GM18870 (cell line): ENCODE measurements at regions not wholly inside any gene's neighbourhood (a gene's known extent, or its start where the extent isn't known, plus 50 kb on each side); places are given as distances from the start of the nearest gene placed in this dataset.

ENCODE experiments used
- ATAC-seq: cut with Tn5 transposase; IDR thresholded peaks from one replicate; pipeline ENCODE4 v1.9.1; 2021; ENCODE audit warnings: moderate library complexity; ENCODE audit not compliant: unreplicated experiment

DNA sequence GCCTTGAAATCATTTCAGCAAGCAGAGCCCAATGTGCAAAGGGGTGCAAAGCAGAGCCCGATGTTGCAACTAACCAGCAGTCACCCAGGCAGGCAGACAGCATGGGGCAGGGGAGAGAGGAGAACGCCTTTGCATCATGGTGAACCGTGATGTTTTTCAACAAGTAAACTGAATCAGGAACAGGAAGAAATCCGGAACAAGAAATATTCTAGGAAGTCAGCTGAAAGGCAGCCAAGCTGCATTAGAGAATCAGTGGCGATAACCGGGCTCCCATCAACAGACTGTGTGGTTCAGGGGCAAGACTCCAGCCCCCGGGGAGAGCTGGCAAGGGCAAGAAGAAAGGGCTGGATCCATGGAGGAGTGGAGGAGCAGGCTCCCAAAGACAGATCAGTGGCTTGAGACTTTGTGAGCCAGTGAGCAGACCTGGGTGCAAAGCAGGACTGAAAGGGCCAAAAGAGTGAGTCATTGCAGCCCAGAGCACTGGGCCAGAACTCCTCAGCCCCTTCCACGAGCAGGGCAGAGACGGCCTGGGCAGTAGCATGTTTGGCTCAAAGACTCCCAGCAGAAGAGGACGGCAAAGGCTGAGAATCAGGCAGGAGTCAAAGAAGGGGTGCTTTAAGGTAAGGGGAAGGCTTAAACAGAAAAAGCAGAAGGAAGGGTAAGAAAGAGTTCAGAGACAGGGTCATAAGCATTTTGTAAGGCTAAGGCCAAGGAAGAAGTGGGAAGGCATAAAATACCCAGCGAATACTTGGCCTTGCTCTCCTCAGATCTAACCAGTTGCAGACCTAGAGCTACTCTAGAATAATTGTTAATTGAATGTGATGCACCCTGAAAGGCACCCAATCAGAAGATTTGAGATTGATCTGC is 155.0 kb downstream of the SETD4 start:
- ATAC-seq, result no peak

DNA sequence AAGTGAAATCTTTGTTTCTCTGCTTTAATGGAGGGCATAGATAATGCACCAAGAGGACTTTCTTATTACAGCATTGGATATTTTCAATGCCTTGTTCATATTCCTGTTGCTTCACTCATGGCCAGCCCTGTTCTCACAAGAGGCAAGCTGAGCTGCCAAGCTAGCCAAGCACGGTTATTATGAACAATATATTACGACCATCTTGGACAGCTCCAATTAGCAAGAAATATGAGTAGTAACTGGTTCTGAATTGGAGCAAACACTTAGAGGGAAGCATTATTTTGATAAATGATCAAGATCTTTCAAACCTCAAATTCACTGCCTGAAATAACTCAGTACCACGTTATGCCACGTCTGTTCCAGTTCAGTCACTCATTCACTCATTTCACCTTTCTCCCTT is 159.8 kb downstream of the SETD4 start:
- ATAC-seq, result no peak

DNA sequence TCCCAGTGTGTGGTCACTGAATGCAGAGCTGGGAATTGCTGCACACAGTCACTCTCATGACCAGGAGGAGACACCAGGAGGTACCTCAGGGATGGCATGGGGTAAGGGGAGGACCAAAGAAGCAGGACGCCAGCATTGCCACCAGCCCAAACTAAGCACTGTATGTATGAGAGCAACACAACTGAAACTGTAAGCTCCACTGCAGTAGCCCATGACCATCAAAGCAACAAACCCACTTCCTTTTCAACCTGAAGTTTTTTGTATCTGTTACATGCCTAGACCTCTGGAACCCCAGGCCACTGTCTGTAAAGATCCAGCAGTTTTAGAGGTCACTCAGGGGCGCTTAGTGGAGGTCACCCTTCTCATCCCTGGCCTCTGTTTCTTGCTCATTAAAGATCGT is 164.3 kb downstream of the SETD4 start:
- no peak for ATAC-seq

DNA sequence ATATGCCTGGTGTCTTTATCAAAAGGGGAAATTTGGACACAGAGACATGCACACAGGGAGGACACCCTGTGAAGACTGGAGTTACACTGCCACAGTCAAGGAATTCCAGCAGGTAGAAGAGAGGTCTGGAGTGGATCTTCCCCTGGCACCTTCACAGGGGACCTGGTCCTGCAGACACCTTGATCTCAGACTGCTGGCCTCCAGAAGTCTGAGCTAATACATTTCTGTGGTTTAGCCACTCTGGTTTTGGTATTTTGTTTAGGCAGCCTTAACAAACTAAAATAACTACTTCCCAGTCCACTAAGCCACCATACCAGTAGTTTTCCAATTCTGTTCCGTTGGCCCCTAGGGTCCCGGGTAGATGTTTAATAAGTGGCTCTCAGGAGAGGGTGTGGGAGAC is 164.7 kb downstream of the SETD4 start:
- ATAC-seq, result no peak

DNA sequence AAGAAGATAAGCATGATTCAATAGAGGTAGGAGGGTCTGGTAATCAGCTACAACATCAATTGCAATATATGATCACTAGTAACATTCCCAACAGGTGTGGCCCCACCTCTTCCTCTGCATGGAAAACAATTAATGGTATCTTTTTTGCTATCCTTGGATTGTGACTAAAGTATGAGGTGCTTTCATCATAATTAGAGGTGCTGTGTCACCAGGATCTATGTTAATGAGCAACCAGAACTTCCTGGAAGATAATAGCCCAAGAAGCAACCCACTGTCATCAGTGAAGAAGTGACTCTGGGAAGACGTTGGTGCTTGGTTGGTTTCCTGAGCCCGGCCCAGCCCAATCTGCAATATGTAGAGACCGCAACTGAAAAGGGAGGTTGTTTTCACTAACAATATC is 167.2 kb downstream of the SETD4 start:
- ATAC-seq, result no peak

DNA sequence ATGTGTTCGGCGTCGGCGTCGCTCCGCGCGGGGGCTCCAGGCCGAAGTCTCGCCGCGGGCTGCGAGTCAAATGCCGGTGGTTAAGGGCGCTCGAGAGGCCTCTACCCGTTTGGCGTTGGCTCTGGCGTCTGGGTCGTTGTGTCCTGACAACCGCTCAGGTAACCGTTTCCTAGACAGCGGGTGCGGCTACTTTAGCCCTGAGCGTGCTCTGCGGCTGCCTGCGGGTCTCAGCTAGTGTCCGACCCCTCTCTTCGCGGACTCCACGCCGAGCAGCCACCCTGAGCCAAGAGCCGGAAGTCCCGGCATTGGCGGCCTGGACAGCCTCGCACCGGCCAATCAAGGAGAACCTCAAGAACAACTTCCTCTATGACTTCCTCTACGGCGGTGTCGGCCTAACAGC is 173.4 kb downstream of the SETD4 start:
- ATAC-seq, result no peak

DNA sequence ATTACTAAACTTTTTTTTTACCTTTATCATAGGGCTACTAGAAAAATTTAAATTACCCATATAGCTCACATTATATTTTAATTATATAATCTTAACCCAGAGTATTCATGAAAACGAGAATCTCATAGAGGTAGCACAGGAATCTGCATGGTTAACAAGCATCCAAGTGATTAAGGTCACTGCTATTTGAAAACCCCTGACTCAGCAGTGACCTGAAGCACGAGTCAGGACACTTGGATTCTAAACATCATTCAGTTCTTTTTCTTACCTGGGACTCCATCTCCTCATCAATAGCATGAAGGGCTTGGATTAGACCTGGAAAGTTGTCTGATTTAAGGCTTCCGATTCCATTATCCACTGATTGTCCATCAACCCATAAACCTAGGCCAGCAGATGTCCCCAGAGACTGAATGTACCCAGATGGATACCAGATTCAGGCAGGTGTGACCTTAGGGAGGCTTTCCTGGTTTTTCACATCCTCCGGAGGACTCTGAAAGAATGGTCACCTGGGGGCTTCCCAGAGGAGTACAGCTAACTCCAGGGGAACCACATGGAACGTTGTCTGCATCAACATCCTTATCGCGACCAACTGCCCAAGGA is 174.3 kb downstream of the SETD4 start:
- no peak for ATAC-seq

DNA sequence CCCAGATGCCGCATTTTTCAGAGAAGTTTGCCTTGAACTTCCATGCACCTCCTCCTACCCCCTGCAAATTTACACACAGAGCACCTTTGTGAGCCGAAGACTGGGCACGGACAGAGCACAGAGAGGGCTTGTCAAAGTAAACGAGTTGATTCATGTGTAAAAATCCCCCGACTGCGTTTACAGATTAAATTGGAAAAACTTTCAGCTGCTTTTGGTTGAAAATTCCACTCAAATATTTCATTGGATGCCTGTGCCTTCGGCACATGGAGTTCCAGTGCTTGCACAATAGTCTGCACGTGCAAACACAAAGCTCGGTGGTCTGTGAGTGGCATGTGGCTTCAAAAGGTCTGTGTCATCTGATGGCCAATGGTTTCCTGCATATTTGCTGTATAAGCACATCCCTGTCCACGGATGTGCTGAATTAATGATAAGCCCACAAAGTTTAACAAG is 177.5 kb downstream of the SETD4 start:
- ATAC-seq, result no peak

DNA sequence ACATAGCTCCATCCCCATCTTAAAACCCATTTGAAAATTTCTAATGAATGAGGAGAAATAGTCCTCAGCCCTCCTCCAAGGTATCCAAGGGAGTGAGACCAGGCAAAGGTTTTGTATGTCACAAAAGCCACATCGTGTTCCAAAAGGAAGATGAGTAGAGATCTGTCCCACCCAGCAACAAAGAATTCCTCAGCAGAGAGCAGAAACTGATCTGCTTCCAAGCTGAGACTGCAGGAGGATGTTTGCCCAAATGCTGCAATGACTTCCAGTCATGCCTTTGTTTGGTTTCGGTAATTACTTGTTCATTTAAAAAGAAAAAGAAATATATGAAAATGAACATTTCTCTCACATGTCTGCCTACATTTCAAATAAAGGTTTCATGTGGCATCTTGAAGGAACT is 186.9 kb downstream of the SETD4 start:
- ATAC-seq, result no peak

DNA sequence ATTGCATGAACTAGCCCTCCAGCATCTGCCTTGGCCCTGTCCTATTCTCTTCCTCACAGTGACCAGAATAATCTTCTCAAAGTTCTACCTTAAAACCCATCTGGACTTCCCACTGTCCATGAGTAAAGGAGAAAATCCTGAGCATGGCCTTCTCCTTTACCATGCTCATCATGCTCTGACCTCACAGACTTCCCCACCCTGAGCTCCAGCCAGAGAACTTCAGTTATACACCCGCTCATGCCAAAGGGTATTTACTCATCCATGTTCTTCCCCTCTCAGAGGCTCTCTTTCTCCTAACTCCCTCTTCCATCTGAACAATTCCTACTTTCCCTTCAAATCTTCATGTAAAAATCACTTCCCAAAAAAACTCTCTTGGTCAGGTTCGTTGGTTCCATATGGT is 188.4 kb downstream of the SETD4 start:
- ATAC-seq, result no peak

DNA sequence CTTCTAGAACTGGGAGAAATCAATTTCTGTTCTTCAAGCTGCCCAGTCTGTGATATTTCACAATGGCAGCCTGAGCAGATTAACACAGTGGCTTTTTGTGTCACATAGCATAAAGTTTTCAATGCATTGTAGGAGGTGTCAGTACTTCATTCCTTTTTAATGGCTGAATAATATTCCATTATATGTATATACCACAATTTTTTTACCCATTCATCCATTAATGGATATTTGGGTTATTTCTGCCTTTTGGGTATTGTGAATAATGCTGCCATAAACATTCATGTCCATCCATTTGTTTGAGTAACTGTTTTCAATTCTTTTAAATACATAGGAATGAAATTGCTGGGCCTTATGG is 191.5 kb downstream of the SETD4 start:
- no peak for ATAC-seq

DNA sequence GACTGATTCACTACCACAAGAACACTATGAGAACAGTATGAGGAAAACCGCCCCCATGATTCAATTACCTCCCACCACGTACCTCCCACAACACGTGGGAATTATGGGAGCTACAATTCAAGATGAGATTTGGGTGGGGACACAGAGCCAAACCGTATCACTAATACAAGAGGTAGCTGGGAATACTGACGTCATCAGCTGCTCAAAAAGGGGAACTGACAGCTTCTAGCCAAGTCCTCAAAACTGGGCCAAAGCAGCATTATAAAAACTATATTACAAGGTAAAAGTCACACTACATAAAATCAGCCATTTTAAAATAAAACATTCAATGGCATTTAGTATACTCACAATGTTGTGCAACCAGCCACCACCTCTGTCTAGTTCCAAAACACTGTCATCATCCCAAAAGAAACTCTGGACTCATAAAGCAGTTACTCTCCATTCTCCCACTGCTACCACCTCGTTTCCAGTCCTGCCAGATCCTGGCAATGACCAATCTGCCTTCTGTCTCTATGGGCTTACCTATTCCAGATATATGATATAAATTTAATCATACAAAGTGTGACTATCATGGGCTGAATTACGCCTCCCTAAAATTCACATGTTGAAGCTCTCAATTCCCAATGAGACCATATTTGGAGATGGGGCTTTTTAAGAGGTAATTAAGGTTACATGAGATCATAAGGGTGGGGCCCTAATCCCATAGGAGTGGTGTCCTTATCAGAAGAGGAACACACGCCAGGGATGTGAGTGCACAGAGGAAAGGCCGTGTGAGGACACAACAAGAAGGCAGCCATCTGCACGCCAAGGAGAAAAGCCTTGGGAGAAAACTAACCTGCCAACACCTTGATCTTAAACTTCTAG is 192.1 kb downstream of the SETD4 start:
- ATAC-seq, result no peak

DNA sequence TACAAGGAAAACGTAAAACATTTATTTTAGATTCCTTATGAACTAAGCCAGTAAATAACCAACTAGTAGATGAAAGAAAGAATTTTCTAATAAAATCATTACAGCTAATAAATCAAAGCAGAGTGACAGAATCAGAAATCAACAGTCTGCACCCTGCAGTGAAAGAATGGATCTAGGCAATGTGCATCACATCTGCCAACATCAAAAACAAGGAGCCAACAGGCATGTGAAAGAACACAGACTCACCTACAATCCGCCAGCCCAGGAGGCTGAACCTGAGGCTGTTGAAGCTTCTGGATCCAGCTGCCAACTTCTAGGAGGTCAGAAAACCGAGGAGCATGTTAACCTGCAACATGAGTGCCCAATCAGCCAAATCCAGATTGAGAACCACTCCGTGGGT is 196.3 kb downstream of the SETD4 start:
- ATAC-seq, result no peak

DNA sequence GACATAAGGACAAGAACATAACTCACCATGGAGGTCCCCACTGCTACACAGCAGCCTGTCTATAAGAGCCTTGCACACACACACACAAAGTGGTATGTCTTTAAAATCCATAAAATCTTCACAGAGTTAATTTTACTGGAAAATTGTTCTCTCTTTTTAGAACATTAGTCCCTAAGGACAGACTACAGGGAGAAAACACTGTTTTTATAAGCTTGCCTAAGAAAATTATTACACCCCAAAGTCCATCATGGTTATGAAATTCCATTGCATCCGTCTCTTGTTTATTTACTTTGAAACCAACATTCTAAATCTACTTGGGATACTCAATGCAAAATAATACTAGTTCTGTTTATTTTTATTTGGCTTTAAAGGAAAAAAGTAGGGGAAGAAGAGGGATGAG is 197.4 kb downstream of the SETD4 start:
- ATAC-seq, result no peak

DNA sequence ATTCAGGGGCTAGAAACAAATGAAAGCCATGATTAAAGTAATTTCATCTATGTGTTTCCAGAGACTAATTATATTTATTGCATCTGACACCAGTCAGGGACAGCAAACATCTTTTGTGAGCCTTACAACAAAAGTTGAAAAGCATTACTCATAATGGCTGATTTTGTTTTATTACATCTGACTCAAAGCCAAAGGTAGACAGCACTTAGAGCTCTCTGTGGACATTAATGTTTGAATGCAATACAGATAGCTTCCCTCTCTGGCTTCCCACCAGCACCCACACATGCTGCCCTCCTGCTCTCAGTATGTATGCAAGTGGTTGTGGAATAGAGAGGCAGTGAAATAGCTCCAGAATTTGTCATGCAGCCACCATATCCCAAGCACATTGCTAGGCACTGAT is 198.7 kb downstream of the SETD4 start:
- ATAC-seq, result no peak

DNA sequence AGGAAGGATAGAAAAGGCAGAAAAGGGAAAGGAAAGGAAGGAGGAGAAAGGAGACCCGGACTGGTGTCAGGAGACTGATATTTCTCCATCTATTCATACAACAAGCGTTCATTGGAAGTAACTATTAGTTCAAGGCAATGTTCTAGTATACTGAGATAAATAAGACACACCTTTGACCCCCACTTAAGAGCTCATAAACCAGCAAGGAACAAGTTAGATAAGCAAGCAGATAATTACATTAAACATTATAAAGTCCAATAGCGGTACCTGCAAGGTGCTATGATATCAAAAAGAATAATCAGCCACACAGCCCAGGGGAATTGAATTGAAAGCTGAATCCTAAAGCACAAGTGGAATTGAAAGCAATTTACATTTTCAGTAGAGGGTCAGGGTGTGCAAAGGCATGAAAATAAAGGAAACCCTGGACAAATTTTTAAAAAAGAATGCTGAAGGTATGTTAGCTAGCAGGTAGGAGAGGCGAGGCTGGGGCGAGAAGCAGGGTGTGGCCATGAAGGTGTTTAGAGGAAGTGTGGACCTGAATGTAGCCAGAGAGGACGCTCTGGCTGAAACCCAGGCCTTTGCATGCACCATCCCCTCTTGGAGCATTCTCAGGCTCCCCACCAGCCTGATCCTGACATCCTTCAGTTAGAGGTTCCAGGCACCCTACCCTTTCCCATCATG is 200.0 kb downstream of the SETD4 start:
- no peak for ATAC-seq

DNA sequence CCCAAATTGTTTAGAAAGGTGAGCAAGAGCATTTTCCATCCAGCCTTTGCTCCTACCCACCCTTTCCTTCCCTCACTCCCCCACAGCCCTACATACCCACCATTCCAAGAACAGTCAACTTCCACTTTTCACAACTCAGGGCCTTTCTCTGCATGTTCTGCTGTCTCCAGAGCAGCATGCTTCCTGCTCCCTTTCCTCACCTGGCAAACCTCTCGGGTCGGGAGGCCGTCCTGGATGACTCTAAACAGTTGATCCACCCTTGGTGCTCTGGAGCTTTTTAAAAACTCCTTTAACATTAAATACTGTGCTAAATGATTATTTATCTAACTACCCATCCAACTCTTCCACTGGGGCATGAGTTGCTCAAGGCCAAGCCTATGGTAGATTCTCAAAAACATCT is 200.6 kb downstream of the SETD4 start:
- ATAC-seq, result no peak

DNA sequence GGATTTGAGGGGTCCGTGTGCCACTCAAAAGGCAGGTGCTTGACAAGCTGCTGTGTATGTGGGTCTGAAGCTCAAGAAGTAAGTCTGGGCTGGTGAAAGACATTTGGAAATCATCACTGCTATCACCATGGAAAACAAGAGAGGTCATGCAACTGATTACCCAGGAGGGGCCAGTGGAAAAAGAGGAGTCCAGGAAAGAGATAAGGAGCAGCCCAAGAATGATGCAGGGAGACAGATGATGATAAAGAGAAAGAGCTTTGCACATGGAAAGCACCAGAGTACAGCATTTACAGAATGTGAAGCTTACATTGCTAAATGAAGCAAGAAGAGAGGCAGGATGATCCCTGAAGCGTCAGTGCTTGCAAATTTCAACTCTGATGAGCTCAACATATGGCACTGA is 203.2 kb downstream of the SETD4 start:
- ATAC-seq, result no peak

DNA sequence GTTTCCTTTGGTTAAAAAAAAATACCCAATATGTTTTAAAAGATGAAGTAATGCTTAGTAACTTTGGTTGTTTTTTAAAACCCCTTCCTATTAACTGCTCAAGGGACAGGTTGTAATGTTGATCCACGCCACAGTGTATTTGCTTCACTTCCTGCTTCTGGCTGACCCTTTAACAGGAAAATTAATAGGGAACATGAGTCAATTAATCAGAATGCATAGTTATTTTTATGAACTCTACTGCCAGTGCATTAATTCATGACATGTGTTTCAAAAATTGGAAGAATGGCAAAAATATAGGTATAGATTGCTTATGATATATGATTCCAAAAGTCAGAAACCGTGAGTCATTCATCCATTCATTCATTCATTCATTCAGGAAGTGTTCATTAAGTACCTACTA is 204.8 kb downstream of the SETD4 start:
- no peak for ATAC-seq

DNA sequence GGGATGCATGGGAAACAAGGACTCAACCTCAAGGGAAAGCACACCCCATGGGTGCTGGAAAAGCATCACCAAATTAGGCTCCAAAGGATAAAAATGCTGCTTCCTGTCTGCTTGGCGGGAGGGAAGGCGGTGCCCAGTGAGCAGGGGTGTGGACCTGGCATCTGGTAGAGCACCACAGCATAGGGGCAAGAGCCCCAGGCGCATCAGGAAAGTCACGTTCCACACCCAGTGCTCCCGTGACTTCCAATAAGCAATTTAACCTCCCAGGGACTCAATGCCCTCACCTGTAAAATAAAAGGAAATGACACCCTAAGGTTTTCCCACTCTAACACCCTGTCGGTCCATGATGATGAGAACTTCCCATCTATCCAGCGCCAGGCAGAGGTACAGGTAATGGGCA is 206.0 kb downstream of the SETD4 start:
- no peak for ATAC-seq
